ENCODE measurements at regions not wholly inside any gene's neighbourhood (a gene's known extent, or its start where the extent isn't known, plus 50 kb on each side); places are given as distances from the start of the nearest gene placed in this dataset.

DNA sequence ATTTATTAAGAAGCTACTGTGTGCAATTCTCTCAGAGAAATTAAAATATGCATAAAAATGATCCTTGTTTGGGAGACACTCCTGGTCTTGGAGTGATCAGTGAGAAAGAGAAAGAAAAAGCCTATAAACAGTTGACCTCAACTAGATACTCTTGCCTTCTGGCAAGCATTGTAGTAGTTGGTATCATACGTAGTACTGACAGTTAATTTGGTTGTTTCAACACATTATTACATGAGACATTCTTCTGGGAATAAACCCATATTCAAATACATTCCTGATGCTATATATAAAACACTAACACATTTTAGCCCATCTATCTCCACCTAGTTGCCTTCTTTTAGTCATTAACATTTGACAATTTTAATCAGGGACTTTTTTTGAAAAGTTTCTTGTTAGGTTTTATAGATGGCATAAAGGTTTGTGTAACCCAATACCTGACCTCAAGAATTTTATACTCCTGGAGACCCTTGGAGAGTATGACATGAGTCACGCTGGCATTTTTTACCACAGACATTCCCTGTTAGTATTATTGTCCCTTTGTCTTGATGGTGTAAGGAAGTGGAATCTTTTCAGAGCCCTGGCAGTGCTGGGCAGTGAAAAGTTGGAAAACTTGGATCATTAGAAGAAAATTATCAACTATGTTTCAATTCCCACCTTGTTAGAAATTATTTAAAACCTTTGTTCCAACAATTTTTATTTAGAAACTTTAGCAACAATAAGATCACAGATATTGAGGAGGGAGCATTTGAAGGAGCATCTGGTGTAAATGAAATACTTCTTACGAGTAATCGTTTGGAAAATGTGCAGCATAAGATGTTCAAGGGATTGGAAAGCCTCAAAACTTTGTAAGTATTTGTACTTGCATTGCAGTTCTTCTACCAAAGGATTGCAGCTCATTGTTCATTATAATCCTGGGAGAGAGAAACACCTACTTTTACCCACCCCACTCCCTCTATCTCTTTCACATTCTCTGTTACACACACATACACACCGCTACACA, 167.1 kb upstream of the PACRGL start:
- peak; percentile 68; the same call in 2 of the 3 replicates for ATAC-seq (ENCODE audit: low read depth)
- H3K4me3 ChIP-seq (ENCODE audit: severe bottlenecking) = no peak overlapping the region
- H3K27ac ChIP-seq (ENCODE audit: poor library complexity, severe bottlenecking) = no peak overlapping the region
- DNase-seq (ENCODE audit: low spot score) = no peak
- TF ChIP-seq, protein P1, sequence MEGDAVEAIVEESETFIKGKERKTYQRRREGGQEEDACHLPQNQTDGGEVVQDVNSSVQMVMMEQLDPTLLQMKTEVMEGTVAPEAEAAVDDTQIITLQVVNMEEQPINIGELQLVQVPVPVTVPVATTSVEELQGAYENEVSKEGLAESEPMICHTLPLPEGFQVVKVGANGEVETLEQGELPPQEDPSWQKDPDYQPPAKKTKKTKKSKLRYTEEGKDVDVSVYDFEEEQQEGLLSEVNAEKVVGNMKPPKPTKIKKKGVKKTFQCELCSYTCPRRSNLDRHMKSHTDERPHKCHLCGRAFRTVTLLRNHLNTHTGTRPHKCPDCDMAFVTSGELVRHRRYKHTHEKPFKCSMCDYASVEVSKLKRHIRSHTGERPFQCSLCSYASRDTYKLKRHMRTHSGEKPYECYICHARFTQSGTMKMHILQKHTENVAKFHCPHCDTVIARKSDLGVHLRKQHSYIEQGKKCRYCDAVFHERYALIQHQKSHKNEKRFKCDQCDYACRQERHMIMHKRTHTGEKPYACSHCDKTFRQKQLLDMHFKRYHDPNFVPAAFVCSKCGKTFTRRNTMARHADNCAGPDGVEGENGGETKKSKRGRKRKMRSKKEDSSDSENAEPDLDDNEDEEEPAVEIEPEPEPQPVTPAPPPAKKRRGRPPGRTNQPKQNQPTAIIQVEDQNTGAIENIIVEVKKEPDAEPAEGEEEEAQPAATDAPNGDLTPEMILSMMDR (IDR thresholded peaks at IDR 0.05; ENCODE audit: poor library complexity, severe bottlenecking) = no peak
- H3K27me3 ChIP-seq (ENCODE audit: insufficient read depth, poor library complexity, severe bottlenecking) = no peaks in the 10 kb centered on the region
- H3K36me3 ChIP-seq (ENCODE audit: low read depth) = no peaks in the 10 kb centered on the region
- H3K9me3 ChIP-seq (ENCODE audit: severe bottlenecking) = no peaks in the 10 kb centered on the region
- peaks cover 5% of the 10 kb centered on the region for H3K4me1 ChIP-seq (ENCODE audit: insufficient read depth, poor library complexity, severe bottlenecking)

DNA sequence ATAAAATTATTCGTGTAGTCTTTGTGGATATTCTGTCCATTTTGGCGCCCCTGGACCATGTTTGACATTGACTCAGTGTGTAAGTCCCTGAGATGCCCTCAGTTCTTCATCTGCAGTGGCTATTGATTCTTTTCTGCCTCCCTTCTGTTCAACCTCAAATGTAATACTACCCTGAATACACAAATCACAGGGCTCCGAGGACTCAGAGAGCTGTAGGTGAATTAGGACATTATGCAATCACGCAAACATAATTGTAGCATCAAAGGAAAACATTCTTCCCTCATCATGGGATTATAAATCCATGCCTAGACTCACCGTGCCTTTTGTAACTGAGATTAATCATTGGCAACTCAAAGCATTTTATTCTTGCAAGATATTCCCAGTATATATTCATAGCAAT, 161.4 kb upstream of the PACRGL start:
- no peak for DNase-seq (ENCODE audit: low spot score)
- no peaks in the 10 kb centered on the region for H3K27me3 ChIP-seq (ENCODE audit: insufficient read depth, poor library complexity, severe bottlenecking)
- TF ChIP-seq, protein P1 (IDR thresholded peaks at IDR 0.05; ENCODE audit: poor library complexity, severe bottlenecking) = no peak
- H3K4me1 ChIP-seq (ENCODE audit: insufficient read depth, poor library complexity, severe bottlenecking) = no peaks in the 10 kb centered on the region
- H3K9me3 ChIP-seq (ENCODE audit: severe bottlenecking) = no peaks in the 10 kb centered on the region
- H3K4me3 ChIP-seq (ENCODE audit: severe bottlenecking) = no peak overlapping the region
- ATAC-seq (ENCODE audit: low read depth) = no peak
- no peak overlapping the region for H3K27ac ChIP-seq (ENCODE audit: poor library complexity, severe bottlenecking)
- no peaks in the 10 kb centered on the region for H3K36me3 ChIP-seq (ENCODE audit: low read depth)

DNA sequence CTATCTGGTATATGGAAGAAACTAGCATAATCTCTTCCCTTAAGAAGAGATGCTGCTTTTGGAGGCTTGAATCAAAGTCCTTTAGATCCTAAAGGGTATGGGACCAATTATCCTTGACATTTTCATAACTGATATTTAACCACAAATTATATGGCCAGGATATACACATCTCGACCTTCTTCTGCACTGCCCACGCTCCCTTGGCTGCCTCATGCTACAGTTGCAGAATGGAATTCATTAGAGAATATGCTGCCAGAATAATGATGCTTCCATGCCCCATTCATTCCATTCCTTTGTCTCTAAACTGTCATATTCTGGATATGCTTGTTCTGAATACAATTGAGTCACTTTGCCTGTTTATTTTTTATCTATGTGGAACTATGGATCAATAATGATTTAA, 157.1 kb upstream of the PACRGL start:
- no peaks in the 10 kb centered on the region for H3K4me1 ChIP-seq (ENCODE audit: insufficient read depth, poor library complexity, severe bottlenecking)
- DNase-seq (ENCODE audit: low spot score) (no peak), ATAC-seq (ENCODE audit: low read depth) (no peak)
- H3K27me3 ChIP-seq (ENCODE audit: insufficient read depth, poor library complexity, severe bottlenecking) = no peaks in the 10 kb centered on the region
- TF ChIP-seq, protein P1 (IDR thresholded peaks at IDR 0.05; ENCODE audit: poor library complexity, severe bottlenecking) = no peak
- no peaks in the 10 kb centered on the region for H3K9me3 ChIP-seq (ENCODE audit: severe bottlenecking)
- no peak overlapping the region for H3K27ac ChIP-seq (ENCODE audit: poor library complexity, severe bottlenecking)
- H3K36me3 ChIP-seq (ENCODE audit: low read depth) = no peaks in the 10 kb centered on the region
- H3K4me3 ChIP-seq (ENCODE audit: severe bottlenecking) = no peak overlapping the region

DNA sequence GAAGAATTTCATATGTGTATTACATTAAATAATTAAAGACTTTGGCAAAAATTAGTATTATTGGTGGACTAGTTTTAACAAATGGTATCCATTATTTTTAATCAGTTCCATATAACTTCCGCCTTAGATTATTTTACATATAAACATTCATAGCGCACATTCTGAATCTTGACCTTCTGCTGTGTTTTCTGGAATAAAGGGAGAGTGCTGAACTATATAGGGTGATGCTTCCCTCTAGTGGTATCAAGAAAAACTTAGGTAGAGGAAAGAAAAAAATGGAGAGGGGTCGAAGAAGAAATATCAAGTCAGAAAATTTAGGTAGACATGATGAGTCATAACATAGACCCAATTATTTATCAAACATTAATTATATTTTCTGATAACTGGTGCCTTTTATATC, 155.6 kb upstream of the PACRGL start:
- no peak overlapping the region for H3K4me3 ChIP-seq (ENCODE audit: severe bottlenecking)
- DNase-seq (ENCODE audit: low spot score) (no peak), ATAC-seq (ENCODE audit: low read depth) (peak; percentile 68; the same call in 2 of the 3 replicates)
- no peaks in the 10 kb centered on the region for H3K9me3 ChIP-seq (ENCODE audit: severe bottlenecking)
- H3K4me1 ChIP-seq (ENCODE audit: insufficient read depth, poor library complexity, severe bottlenecking) = no peaks in the 10 kb centered on the region
- no peak overlapping the region for H3K27ac ChIP-seq (ENCODE audit: poor library complexity, severe bottlenecking)
- TF ChIP-seq, protein P1 (IDR thresholded peaks at IDR 0.05; ENCODE audit: poor library complexity, severe bottlenecking) = peak; percentile 77
- no peaks in the 10 kb centered on the region for H3K36me3 ChIP-seq (ENCODE audit: low read depth)
- no peaks in the 10 kb centered on the region for H3K27me3 ChIP-seq (ENCODE audit: insufficient read depth, poor library complexity, severe bottlenecking)

DNA sequence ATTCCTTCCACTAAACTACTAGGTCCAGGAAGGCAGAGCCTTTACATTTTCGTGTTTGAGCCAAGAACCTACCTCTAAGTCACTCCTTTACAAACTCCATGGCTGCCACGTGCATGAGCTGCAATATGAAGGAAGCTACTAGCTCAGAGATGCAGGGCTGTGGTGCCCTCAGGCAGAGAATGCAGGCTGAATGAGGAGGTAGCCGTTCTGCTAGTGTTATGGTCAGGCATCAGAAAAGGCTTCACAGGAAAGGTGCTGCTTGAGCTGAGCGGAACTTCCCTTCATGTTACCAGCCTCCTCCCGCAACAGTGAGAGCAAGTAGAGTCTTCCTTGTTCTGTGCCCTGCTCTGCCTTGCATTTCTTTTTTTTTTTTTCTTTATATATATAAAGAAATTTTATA, 148.3 kb upstream of the PACRGL start:
- H3K9me3 ChIP-seq (ENCODE audit: severe bottlenecking) = no peaks in the 10 kb centered on the region
- no peak for ATAC-seq (ENCODE audit: low read depth)
- no peak overlapping the region for H3K4me3 ChIP-seq (ENCODE audit: severe bottlenecking)
- H3K27me3 ChIP-seq (ENCODE audit: insufficient read depth, poor library complexity, severe bottlenecking) = no peaks in the 10 kb centered on the region
- no peak overlapping the region for H3K27ac ChIP-seq (ENCODE audit: poor library complexity, severe bottlenecking)
- no peaks in the 10 kb centered on the region for H3K36me3 ChIP-seq (ENCODE audit: low read depth)
- no peak for DNase-seq (ENCODE audit: low spot score)
- TF ChIP-seq, protein P1 (IDR thresholded peaks at IDR 0.05; ENCODE audit: poor library complexity, severe bottlenecking) = no peak
- no peaks in the 10 kb centered on the region for H3K4me1 ChIP-seq (ENCODE audit: insufficient read depth, poor library complexity, severe bottlenecking)

All from RWPE2 (cell line).